Transverse colon (tissue), 4 donors: ENCODE measurements at regions not wholly inside any gene's neighbourhood (a gene's known extent, or its start where the extent isn't known, plus 50 kb on each side); places are given as distances from the start of the nearest gene placed in this dataset.

Source experiments
- DNase-seq: peaks from one replicate; pipeline ENCODE4 v3.0.0-alpha.2; 2019
- H3K27ac ChIP-seq, 4 donors: fragments of 200-600 bp; sonication (generic); 2 replicates each; pipeline ENCODE4 v1.5.1; 2016 to 2018; ENCODE audit warnings: inconsistent platforms in 4 of 4
- H3K27me3 ChIP-seq: fragments of 200-600 bp; sonication (generic); 2 replicates; pipeline ENCODE4 v1.5.1; 2017; ENCODE audit warnings: inconsistent platforms
- H3K36me3 ChIP-seq, 4 donors: fragments of 200-600 bp; sonication (generic); 2 replicates each; pipeline ENCODE4 v1.5.1; 2017 to 2019; ENCODE audit warnings: inconsistent platforms in 4 of 4
- H3K4me1 ChIP-seq, 4 donors: fragments of 200-600 bp; sonication (generic); 2 replicates each; pipeline ENCODE4 v1.5.1; 2017 to 2020; ENCODE audit warnings: inconsistent platforms in 4 of 4
- H3K4me3 ChIP-seq, 4 donors: fragments of 200-600 bp; sonication (generic); 1 replicate in 1 of 4; 2 replicates in 3 of 4; pipeline versions ENCODE4 v1.5.1 to v1.6.1; 2017 to 2019; ENCODE audit warnings: inconsistent platforms in 4 of 4
- H3K9me3 ChIP-seq, 2 donors: fragments of 200-600 bp; sonication (generic); 2 replicates each; pipeline ENCODE4 v1.5.1; 2017 to 2019; ENCODE audit warnings: inconsistent platforms in 2 of 2
- EP300 ChIP-seq: sonication (generic); formaldehyde crosslinking; IDR thresholded peaks from one replicate; pipeline ENCODE4 v1.6.1; 2017; ENCODE audit warnings: antibody characterized with exemption, low read depth
- POLR2A ChIP-seq: fragments of 450-650 bp; IDR thresholded peaks from one replicate; pipeline ENCODE4 v1.6.1; 2016; ENCODE audit warnings: antibody characterized with exemption, mild to moderate bottlenecking, moderate library complexity
- POLR2AphosphoS5 ChIP-seq, 3 donors: sonication (generic); formaldehyde crosslinking; IDR thresholded peaks; one replicate each; pipeline ENCODE4 v1.6.1; 2016; ENCODE audit warnings: antibody characterized with exemption in 3 of 3
- WGBS, 2 donors: methylation state at CpG; one replicate each; pipeline ENCODE4 v1.1.5; 2018; ENCODE audit warnings: low coverage in 1 of 2; 5-methylcytosine and 5-hydroxymethylcytosine counted together
- in situ Hi-C, 4 donors: fragments of 200-750 bp; cut with MboI; loops; one replicate each; pipeline versions ENCODE4 v1.15.0 to v1.15.1; 2017; ENCODE audit warnings: low sequenced_read_pairs in 3 of 4, low pct_ligation_motif_present in 1 of 4, low pct_unique_long_range_greater_than_20kb in 1 of 4
- intact Hi-C: fragments of 100-400 bp; cut with DNase I; formaldehyde crosslinking; loops from one replicate; pipeline ENCODE4 v1.15.1; 2023; ENCODE audit warnings: low total_unique reads
- TF ChIP-seq, protein P1 (sequence below), 5 experiments: fragments of 200-600 bp in 3 of 5; fragments of 450-650 bp in 2 of 5; sonication (generic) in 3 of 5; IDR thresholded peaks; 1 replicate in 2 of 5; 2 replicates in 3 of 5; pipeline ENCODE4 v1.5.1; 2016 to 2017; ENCODE audit warnings: antibody characterized with exemption in 5 of 5, inconsistent platforms in 3 of 5, mild to moderate bottlenecking in 2 of 5, moderate library complexity in 1 of 5

DNA sequence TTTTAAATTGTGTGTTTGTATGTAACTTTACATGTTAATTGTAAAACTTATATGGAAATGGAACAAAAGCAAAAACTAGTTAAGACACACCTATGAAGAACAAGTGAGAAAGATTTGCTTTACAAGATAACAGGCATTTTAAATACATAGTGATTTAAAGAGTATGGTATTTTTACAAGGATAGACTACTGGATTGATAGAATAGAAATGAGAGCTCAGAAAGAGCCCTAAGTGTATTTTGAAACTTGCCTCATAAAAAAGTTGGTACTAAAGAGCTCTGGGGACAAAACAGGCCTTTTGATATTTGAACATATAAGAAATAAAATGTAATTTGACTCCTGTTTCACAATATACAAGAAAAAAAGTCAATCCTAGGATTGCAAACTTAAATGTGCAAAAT, 928.4 kb downstream of the REEP3 start:
- TF ChIP-seq EP300, result no peak
- no peak for TF ChIP-seq POLR2A
- TF ChIP-seq, protein P1, sequence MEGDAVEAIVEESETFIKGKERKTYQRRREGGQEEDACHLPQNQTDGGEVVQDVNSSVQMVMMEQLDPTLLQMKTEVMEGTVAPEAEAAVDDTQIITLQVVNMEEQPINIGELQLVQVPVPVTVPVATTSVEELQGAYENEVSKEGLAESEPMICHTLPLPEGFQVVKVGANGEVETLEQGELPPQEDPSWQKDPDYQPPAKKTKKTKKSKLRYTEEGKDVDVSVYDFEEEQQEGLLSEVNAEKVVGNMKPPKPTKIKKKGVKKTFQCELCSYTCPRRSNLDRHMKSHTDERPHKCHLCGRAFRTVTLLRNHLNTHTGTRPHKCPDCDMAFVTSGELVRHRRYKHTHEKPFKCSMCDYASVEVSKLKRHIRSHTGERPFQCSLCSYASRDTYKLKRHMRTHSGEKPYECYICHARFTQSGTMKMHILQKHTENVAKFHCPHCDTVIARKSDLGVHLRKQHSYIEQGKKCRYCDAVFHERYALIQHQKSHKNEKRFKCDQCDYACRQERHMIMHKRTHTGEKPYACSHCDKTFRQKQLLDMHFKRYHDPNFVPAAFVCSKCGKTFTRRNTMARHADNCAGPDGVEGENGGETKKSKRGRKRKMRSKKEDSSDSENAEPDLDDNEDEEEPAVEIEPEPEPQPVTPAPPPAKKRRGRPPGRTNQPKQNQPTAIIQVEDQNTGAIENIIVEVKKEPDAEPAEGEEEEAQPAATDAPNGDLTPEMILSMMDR (IDR thresholded peaks at IDR 0.05), result no peak
- no peak for TF ChIP-seq POLR2AphosphoS5 (IDR thresholded peaks at IDR 0.05)
- Histone ChIP-seq H3K4me3 (no peak overlapping the region), H3K9me3 (no peaks in the 10 kb centered on the region), H3K36me3 (no peaks in the 10 kb centered on the region), H3K27me3 (no peaks in the 10 kb centered on the region), H3K27ac (no peak overlapping the region), H3K4me1 (no peaks in the 10 kb centered on the region)
- DNase-seq, result no peak
- intact Hi-C loops (no loop called here), in situ Hi-C loops (no loop called here)

GRCh38 chr10:64450312-64450711, 929.1 kb downstream of the REEP3 start:
- no peak for TF ChIP-seq EP300
- no peak for TF ChIP-seq POLR2A
- TF ChIP-seq POLR2AphosphoS5 (IDR thresholded peaks at IDR 0.05), result no peak
- TF ChIP-seq, protein P1 (IDR thresholded peaks at IDR 0.05), result no peak
- in situ Hi-C loops, result no loop called here
- intact Hi-C loops, result no loop called here
- Histone ChIP-seq H3K4me3 (no peak overlapping the region), H3K27ac (no peak overlapping the region), H3K36me3 (no peaks in the 10 kb centered on the region), H3K27me3 (no peaks in the 10 kb centered on the region), H3K9me3 (no peaks in the 10 kb centered on the region), H3K4me1 (no peaks in the 10 kb centered on the region)
- no peak for DNase-seq
- 67 to 70% methylated on average over 1 of the region's 1 CpG for WGBS, 2 donors

- intact Hi-C loops (no loop called here), in situ Hi-C loops (no loop called here)
- H3K27ac ChIP-seq, result no peak overlapping the region
- H3K27me3 ChIP-seq, result no peaks in the 10 kb centered on the region
- H3K4me3 ChIP-seq, result no peak overlapping the region
- no peaks in the 10 kb centered on the region for H3K9me3 ChIP-seq
- WGBS, 2 donors, result 81 to 92% methylated on average over 1 of the region's 1 CpG
- DNase-seq, result no peak
- TF ChIP-seq POLR2AphosphoS5 (IDR thresholded peaks at IDR 0.05) (no peak), EP300 (no peak), POLR2A (no peak)
- TF ChIP-seq, protein P1 (IDR thresholded peaks at IDR 0.05), result no peak
- no peaks in the 10 kb centered on the region for H3K4me1 ChIP-seq
- no peaks in the 10 kb centered on the region for H3K36me3 ChIP-seq
Observed at GRCh38 chr10:64454962-64455361, 933.8 kb downstream of the REEP3 start.

- no peak overlapping the region for H3K4me3 ChIP-seq
- no peaks in the 10 kb centered on the region for H3K27me3 ChIP-seq
- in situ Hi-C loops, result no loop called here
- TF ChIP-seq, protein P1 (IDR thresholded peaks at IDR 0.05), result no peak
- TF ChIP-seq POLR2A (no peak), EP300 (no peak), POLR2AphosphoS5 (IDR thresholded peaks at IDR 0.05) (no peak)
- WGBS, 2 donors, result 70% methylated on average over 1 of the region's 1 CpG; no CpG with 5 or more reads in 1 of the 2 donors
- no peaks in the 10 kb centered on the region for H3K4me1 ChIP-seq
- H3K27ac ChIP-seq, result no peak overlapping the region
- intact Hi-C loops, result no loop called here
- DNase-seq, result no peak
- H3K9me3 ChIP-seq, result no peaks in the 10 kb centered on the region
- H3K36me3 ChIP-seq, result no peaks in the 10 kb centered on the region
Observed at GRCh38 chr10:64458306-64458705, 937.1 kb downstream of the REEP3 start.
